D721Med (cell line): ENCODE measurements at regions not wholly inside any gene's neighbourhood (a gene's known extent, or its start where the extent isn't known, plus 50 kb on each side); places are given as distances from the start of the nearest gene placed in this dataset.
A peak's percentile ranks its signal among the peaks of the same experiment; 100 is the strongest.

Experiments used
- DNase-seq: peaks from one replicate; pipeline ENCODE4 v3.0.0; 2011; ENCODE audit warnings: low spot score; ENCODE audit not compliant: insufficient read length
- FAIRE-seq: peaks from 2 replicates; lab custom pipeline; 2011; peaks lifted over from hg19 to GRCh38; lab: Jason Lieb, UNC
- CTCF ChIP-seq: IDR thresholded peaks from 2 replicates; pipeline ENCODE4 v1.5.1; 2012; ENCODE audit warnings: mild to moderate bottlenecking, control low read depth; ENCODE audit not compliant: insufficient read depth; ENCODE audit errors: missing control alignments

GRCh38 chr1:182215764-182216163 is 154.3 kb upstream of the ZNF648 start:
- FAIRE-seq: no peak
- TF ChIP-seq CTCF: no peak
- DNase-seq: no peak

- FAIRE-seq (no peak), DNase-seq (no peak)
- no peak for TF ChIP-seq CTCF
These were observed 151.7 kb upstream of the ZNF648 start for GRCh38 chr1:182213163-182213562.

- no peak for DNase-seq
- no peak for TF ChIP-seq CTCF
- peak; percentile 60 for FAIRE-seq
These were observed 149.9 kb upstream of the ZNF648 start for GRCh38 chr1:182211386-182211785.

GRCh38 chr1:182210417-182210816 is 148.9 kb upstream of the ZNF648 start:
- no peak for TF ChIP-seq CTCF
- DNase-seq (no peak), FAIRE-seq (peak; percentile 66)

- FAIRE-seq: no peak
- DNase-seq: no peak
- TF ChIP-seq CTCF: no peak
These were observed 145.8 kb upstream of the ZNF648 start for GRCh38 chr1:182207300-182207699.

- TF ChIP-seq CTCF: no peak
- FAIRE-seq (no peak), DNase-seq (no peak)
These were observed 145.2 kb upstream of the ZNF648 start for GRCh38 chr1:182206626-182207239.

- FAIRE-seq (peak; percentile 46), DNase-seq (no peak)
- TF ChIP-seq CTCF: no peak
These were observed 144.0 kb upstream of the ZNF648 start for GRCh38 chr1:182205351-182206022.
